ENCODE measurements at regions not wholly inside any gene's neighbourhood (a gene's known extent, or its start where the extent isn't known, plus 50 kb on each side); places are given as distances from the start of the nearest gene placed in this dataset.

DNA sequence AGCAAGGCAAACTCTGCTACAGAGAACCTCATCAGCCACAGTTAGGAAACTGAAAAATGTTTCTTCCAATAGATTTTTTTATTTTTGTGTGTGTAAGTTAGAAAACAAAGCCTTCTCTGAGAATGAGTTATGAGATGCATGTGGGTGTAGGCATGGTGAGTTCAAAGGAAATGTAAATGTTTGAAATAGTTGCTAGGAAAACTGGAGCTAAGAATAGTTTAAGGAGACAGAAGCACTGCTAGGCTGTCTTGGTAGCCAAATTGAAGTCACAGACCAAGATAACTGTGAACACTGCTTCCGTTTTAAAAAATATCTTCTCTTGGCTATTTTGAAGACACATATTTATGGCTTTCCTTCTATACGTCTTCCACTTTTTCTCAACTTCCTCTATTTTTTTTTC is 1501.2 kb upstream of the CADM2 start:
- BruUV-seq (replicated peaks) = no TSS peak
- Histone ChIP-seq H3K9me2 (ENCODE audit: insufficient read depth) (no peaks in the 10 kb centered on the region), H3K9ac (ENCODE audit: low read length) (no peak overlapping the region), H3K4me1 (ENCODE audit: control insufficient read depth in 1 of 2, insufficient read depth in 2 of 2, low read length in 2 of 2) (no peaks in the 10 kb centered on the region), H3K9me3 (ENCODE audit: control insufficient read depth in 1 of 2, insufficient read depth in 1 of 2, low read depth in 1 of 2, low read length in 2 of 2) (peaks cover 3 to 10% of the 10 kb centered on the region in 2 experiments; a peak in 2 of 4 replicates), H3K4me2 (ENCODE audit: low read length) (no peak overlapping the region), H3K27ac (ENCODE audit: low read depth, low read length) (no peak overlapping the region), H2AFZ (ENCODE audit: low read depth, low read length, poor library complexity, severe bottlenecking) (no peak overlapping the region), H4K20me1 (ENCODE audit: insufficient read depth) (no peaks in the 10 kb centered on the region), H3K36me3 (ENCODE audit: control insufficient read depth in 1 of 2, insufficient read depth in 2 of 2, low read length in 2 of 2) (no peaks in the 10 kb centered on the region), H3K79me2 (ENCODE audit: insufficient read depth, low read length) (no peaks in the 10 kb centered on the region), H3K27me3 (ENCODE audit: insufficient read depth, low read length) (no peaks in the 10 kb centered on the region), H3K4me3 (replicated peaks in 1 of 2; ENCODE audit: low read depth in 1 of 2, low read length in 2 of 2) (no peak overlapping the region)
- RAD21 ChIA-PET (ENCODE audit: low non-redundant PET in 1 of 2, low total read pairs in 2 of 2, uncharacterized antibody in 2 of 2, unreplicated experiment in 2 of 2) = no interaction called here
- DNase-seq (ENCODE audit: low read depth, low spot score) = no peak
- ATAC-seq = no peak
- CTCF ChIA-PET = no interaction called here
- intact Hi-C loops (cut with micrococcal nuclease) = no loop called here
- TF ChIP-seq, protein P1, sequence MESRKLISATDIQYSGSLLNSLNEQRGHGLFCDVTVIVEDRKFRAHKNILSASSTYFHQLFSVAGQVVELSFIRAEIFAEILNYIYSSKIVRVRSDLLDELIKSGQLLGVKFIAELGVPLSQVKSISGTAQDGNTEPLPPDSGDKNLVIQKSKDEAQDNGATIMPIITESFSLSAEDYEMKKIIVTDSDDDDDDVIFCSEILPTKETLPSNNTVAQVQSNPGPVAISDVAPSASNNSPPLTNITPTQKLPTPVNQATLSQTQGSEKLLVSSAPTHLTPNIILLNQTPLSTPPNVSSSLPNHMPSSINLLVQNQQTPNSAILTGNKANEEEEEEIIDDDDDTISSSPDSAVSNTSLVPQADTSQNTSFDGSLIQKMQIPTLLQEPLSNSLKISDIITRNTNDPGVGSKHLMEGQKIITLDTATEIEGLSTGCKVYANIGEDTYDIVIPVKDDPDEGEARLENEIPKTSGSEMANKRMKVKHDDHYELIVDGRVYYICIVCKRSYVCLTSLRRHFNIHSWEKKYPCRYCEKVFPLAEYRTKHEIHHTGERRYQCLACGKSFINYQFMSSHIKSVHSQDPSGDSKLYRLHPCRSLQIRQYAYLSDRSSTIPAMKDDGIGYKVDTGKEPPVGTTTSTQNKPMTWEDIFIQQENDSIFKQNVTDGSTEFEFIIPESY (IDR thresholded peaks at IDR 0.05; ENCODE audit: extremely low read depth, insufficient replicate concordance, low read length) = no peak
- TF ChIP-seq SIN3A (IDR thresholded peaks at IDR 0.05; ENCODE audit: low read depth) (no peak), CBX3 (IDR thresholded peaks at IDR 0.05; ENCODE audit: low read depth) (no peak), SP1 (IDR thresholded peaks at IDR 0.05; ENCODE audit: low read depth) (no peak), ELF1 (IDR thresholded peaks at IDR 0.05; ENCODE audit: borderline replicate concordance, low read depth) (no peak), ZNF274 (IDR thresholded peaks at IDR 0.05; ENCODE audit: low read depth, low read length) (no peak), EZH2 (IDR thresholded peaks at IDR 0.05) (no peak), POLR2AphosphoS5 (IDR thresholded peaks at IDR 0.05; ENCODE audit: low read depth, low read length) (no peak)
- POLR2A ChIA-PET = no interaction called here

DNA sequence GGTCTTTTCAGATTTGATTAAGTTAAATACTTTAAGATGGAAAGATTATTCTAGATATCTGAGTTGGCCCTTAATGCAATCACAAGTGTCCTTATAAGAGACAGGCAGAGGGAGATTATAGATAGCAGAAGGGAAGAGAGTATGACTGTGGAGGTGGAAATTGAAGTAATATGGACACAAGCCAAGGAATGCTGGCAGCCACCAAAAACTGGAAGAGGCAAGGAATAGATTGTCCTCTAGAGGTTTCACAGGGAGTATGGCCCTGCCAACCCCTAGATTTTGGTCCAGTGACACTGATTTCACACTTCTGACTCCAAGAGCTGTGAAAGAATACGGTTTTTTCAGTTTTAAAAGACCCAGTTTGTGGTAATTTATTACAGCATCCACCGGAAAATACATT is 1498.7 kb upstream of the CADM2 start:
- H4K20me1 ChIP-seq (ENCODE audit: insufficient read depth) = no peaks in the 10 kb centered on the region
- no peak for TF ChIP-seq SIN3A (IDR thresholded peaks at IDR 0.05; ENCODE audit: low read depth)
- no peaks in the 10 kb centered on the region for H3K9me2 ChIP-seq (ENCODE audit: insufficient read depth)
- DNase-seq (ENCODE audit: low read depth, low spot score) (no peak), ATAC-seq (no peak)
- H3K27ac ChIP-seq (ENCODE audit: low read depth, low read length) = no peak overlapping the region
- no peak overlapping the region for H3K9ac ChIP-seq (ENCODE audit: low read length)
- no TSS peak for BruUV-seq (replicated peaks)
- H3K79me2 ChIP-seq (ENCODE audit: insufficient read depth, low read length) = no peaks in the 10 kb centered on the region
- ChIA-PET RAD21 (ENCODE audit: low non-redundant PET in 1 of 2, low total read pairs in 2 of 2, uncharacterized antibody in 2 of 2, unreplicated experiment in 2 of 2) (no interaction called here), POLR2A (no interaction called here), CTCF (no interaction called here)
- no peaks in the 10 kb centered on the region for H3K27me3 ChIP-seq (ENCODE audit: insufficient read depth, low read length)
- no peaks in the 10 kb centered on the region for H3K36me3 ChIP-seq (ENCODE audit: control insufficient read depth in 1 of 2, insufficient read depth in 2 of 2, low read length in 2 of 2)
- H3K9me3 ChIP-seq (ENCODE audit: control insufficient read depth in 1 of 2, insufficient read depth in 1 of 2, low read depth in 1 of 2, low read length in 2 of 2) = peaks cover 3 to 15% of the 10 kb centered on the region in 2 experiments; a peak in 2 of 4 replicates
- no peaks in the 10 kb centered on the region for H3K4me1 ChIP-seq (ENCODE audit: control insufficient read depth in 1 of 2, insufficient read depth in 2 of 2, low read length in 2 of 2)
- no peak overlapping the region for H3K4me3 ChIP-seq (replicated peaks in 1 of 2; ENCODE audit: low read depth in 1 of 2, low read length in 2 of 2)
- H2AFZ ChIP-seq (ENCODE audit: low read depth, low read length, poor library complexity, severe bottlenecking) = no peak overlapping the region
- intact Hi-C loops (cut with micrococcal nuclease) = no loop called here
- no peak overlapping the region for H3K4me2 ChIP-seq (ENCODE audit: low read length)
